HCT116 (cell line): ENCODE measurements at regions not wholly inside any gene's neighbourhood (a gene's known extent, or its start where the extent isn't known, plus 50 kb on each side); places are given as distances from the start of the nearest gene placed in this dataset.

Experiments
- ATAC-seq: fragments of 200-7000 bp; cut with Tn5 transposase; 2 replicates; pipeline ENCODE4 v1.9.1; 2020; ENCODE audit warnings: mild to moderate bottlenecking, moderate library complexity
- BruUV-seq: library from RNA; stranded (reverse); fragments of 400-500 nt; replicated peaks from 2 replicates; lab custom pipeline; 2021; lab: Mats Ljungman, UMichigan
- CTCF ChIA-PET: fragments of 300-600 bp; sonication (Branson Sonifier 250); formaldehyde crosslinking; loops from one replicate; lab custom pipeline; 2021; ENCODE audit warnings: antibody characterized with exemption; lab: Charles Lee
- POLR2A ChIA-PET: fragments of 300-600, 350-600 bp; sonication (Branson Sonifier 250); formaldehyde crosslinking; loops from one replicate; lab custom pipeline; 2021; ENCODE audit warnings: antibody characterized with exemption; lab: Charles Lee
- RAD21 ChIA-PET, 2 experiments: fragments of 300-600 bp; sonication (Branson Sonifier 250); formaldehyde crosslinking; loops; one replicate each; lab custom pipeline; 2023; ENCODE audit warnings: low total read pairs in 2 of 2; ENCODE audit not compliant: uncharacterized antibody in 2 of 2, unreplicated experiment in 2 of 2, low non-redundant PET in 1 of 2; lab: Charles Lee
- DNase-seq: peaks from one replicate; pipeline ENCODE4 v3.0.0-alpha.2; 2010; ENCODE audit warnings: low read depth, low spot score
- H2AFZ ChIP-seq: fragments of 200-600 bp; shearing (Covaris generic), sonication (generic); 2 replicates; pipeline ENCODE4 v1.6.1; 2017; ENCODE audit warnings: low read depth, mixed run types, mixed read lengths, antibody characterized with exemption, low read length; ENCODE audit not compliant: poor library complexity, severe bottlenecking
- H3K27ac ChIP-seq: 2 replicates; pipeline ENCODE4 v1.5.1; 2012; ENCODE audit warnings: low read depth, low read length
- H3K27me3 ChIP-seq: fragments of 200-600 bp; sonication (generic); 2 replicates; pipeline ENCODE4 v1.6.1; 2016; ENCODE audit warnings: mixed run types, low read length, mixed read lengths; ENCODE audit not compliant: insufficient read depth
- H3K36me3 ChIP-seq, 2 experiments: fragments of 200-500 bp in 1 of 2; fragments of 200-600 bp in 1 of 2; sonication (Bioruptor generic) in 1 of 2; sonication (generic) in 1 of 2; 2 replicates each; pipeline versions ENCODE4 v1.5.1 to v1.6.1; 2014 to 2016; ENCODE audit warnings: low read length in 2 of 2, inconsistent platforms in 1 of 2, mixed read lengths in 1 of 2, mixed run types in 1 of 2; ENCODE audit not compliant: insufficient read depth in 2 of 2, control insufficient read depth in 1 of 2
- H3K4me1 ChIP-seq, 2 experiments: fragments of 200-600 bp in 1 of 2; sonication (generic) in 1 of 2; 2 replicates each; pipeline versions ENCODE4 v1.5.1 to v1.6.1; 2012 to 2017; ENCODE audit warnings: low read length in 2 of 2, inconsistent platforms in 1 of 2, mild to moderate bottlenecking in 1 of 2, mixed read lengths in 1 of 2, mixed run types in 1 of 2, moderate library complexity in 1 of 2; ENCODE audit not compliant: insufficient read depth in 2 of 2, control insufficient read depth in 1 of 2
- H3K4me2 ChIP-seq: fragments of 200-600 bp; sonication (generic); 2 replicates; pipeline ENCODE4 v1.6.1; 2017; ENCODE audit warnings: mixed run types, low read length, mixed read lengths
- H3K4me3 ChIP-seq, 2 experiments: fragments of 200-600 bp in 1 of 2; sonication (generic) in 1 of 2; replicated peaks in 1 of 2; 2 replicates each; pipeline ENCODE4 v1.5.1; 2011 to 2016; ENCODE audit warnings: low read length in 2 of 2, control low read depth in 1 of 2, low read depth in 1 of 2, mild to moderate bottlenecking in 1 of 2, mixed read lengths in 1 of 2, mixed run types in 1 of 2
- H3K79me2 ChIP-seq: fragments of 200-600 bp; sonication (generic); 2 replicates; pipeline ENCODE4 v1.6.1; 2017; ENCODE audit warnings: mild to moderate bottlenecking, mixed run types, low read length, moderate library complexity, mixed read lengths; ENCODE audit not compliant: insufficient read depth
- H3K9ac ChIP-seq: fragments of 200-600 bp; sonication (generic); 2 replicates; pipeline ENCODE4 v1.6.1; 2016; ENCODE audit warnings: low read length, mixed read lengths
- H3K9me2 ChIP-seq: fragments of 200-600 bp; sonication (generic), shearing (Covaris generic); 2 replicates; pipeline ENCODE4 v1.6.1; 2017; ENCODE audit warnings: mixed run types, mild to moderate bottlenecking, moderate library complexity; ENCODE audit not compliant: insufficient read depth
- H3K9me3 ChIP-seq, 2 experiments: fragments of 200-500 bp in 1 of 2; fragments of 200-600 bp in 1 of 2; sonication (Bioruptor generic) in 1 of 2; sonication (generic) in 1 of 2; 2 replicates each; pipeline ENCODE4 v1.6.1; 2014 to 2017; ENCODE audit warnings: low read length in 2 of 2, mixed read lengths in 2 of 2, inconsistent platforms in 1 of 2, low read depth in 1 of 2, mild to moderate bottlenecking in 1 of 2, mixed run types in 1 of 2, moderate library complexity in 1 of 2; ENCODE audit not compliant: control insufficient read depth in 1 of 2, insufficient read depth in 1 of 2
- H4K20me1 ChIP-seq: fragments of 200-600 bp; sonication (generic), shearing (Covaris generic); 2 replicates; pipeline ENCODE4 v1.6.1; 2017; ENCODE audit warnings: mixed run types, mild to moderate bottlenecking, moderate library complexity; ENCODE audit not compliant: insufficient read depth
- CBX3 ChIP-seq: IDR thresholded peaks from 2 replicates; pipeline ENCODE4 v1.6.1; 2012; ENCODE audit warnings: low read depth
- CEBPB ChIP-seq: IDR thresholded peaks from 2 replicates; pipeline ENCODE4 v1.6.1; 2012; ENCODE audit warnings: low read depth
- EGR1 ChIP-seq: IDR thresholded peaks from 2 replicates; pipeline ENCODE4 v1.6.1; 2012; ENCODE audit warnings: low read depth
- ELF1 ChIP-seq: IDR thresholded peaks from 2 replicates; pipeline ENCODE4 v1.6.1; 2012; ENCODE audit warnings: low read depth, borderline replicate concordance
- EZH2phosphoT487 ChIP-seq: fragments of 200-600 bp; IDR thresholded peaks from 2 replicates; pipeline ENCODE4 v1.6.1; 2018; ENCODE audit warnings: antibody characterized with exemption, borderline replicate concordance
- FOSL1 ChIP-seq: IDR thresholded peaks from 2 replicates; pipeline ENCODE4 v1.6.1; 2012; ENCODE audit warnings: low read depth
- JUND ChIP-seq: IDR thresholded peaks from 2 replicates; pipeline ENCODE4 v1.6.1; 2012
- POLR2A ChIP-seq: IDR thresholded peaks from 2 replicates; pipeline ENCODE4 v1.7.0; 2011; ENCODE audit warnings: borderline replicate concordance; ENCODE audit not compliant: insufficient read depth, insufficient read length; ENCODE audit errors: extremely low read depth
- POLR2AphosphoS5 ChIP-seq: IDR thresholded peaks from 2 replicates; pipeline ENCODE4 v1.6.1; 2011; ENCODE audit warnings: mild to moderate bottlenecking, low read depth, low read length, moderate library complexity
- REST ChIP-seq: IDR thresholded peaks from 2 replicates; pipeline ENCODE4 v1.6.1; 2012; ENCODE audit warnings: low read depth
- SP1 ChIP-seq: IDR thresholded peaks from 2 replicates; pipeline ENCODE4 v1.6.1; 2012; ENCODE audit warnings: low read depth
- SRF ChIP-seq: IDR thresholded peaks from 2 replicates; pipeline ENCODE4 v1.6.1; 2012; ENCODE audit warnings: low read depth
- TCF7L2 ChIP-seq: IDR thresholded peaks from 2 replicates; pipeline ENCODE4 v1.7.0; 2011; ENCODE audit warnings: borderline replicate concordance, inconsistent platforms; ENCODE audit not compliant: insufficient read depth, insufficient read length; ENCODE audit errors: extremely low read depth
- YY1 ChIP-seq: IDR thresholded peaks from 2 replicates; pipeline ENCODE4 v1.6.1; 2011; ENCODE audit warnings: low read length, low read depth, moderate library complexity, mild to moderate bottlenecking; ENCODE audit not compliant: insufficient replicate concordance; ENCODE audit errors: extremely low read depth
- ZFX ChIP-seq: fragments of 450-650 bp; IDR thresholded peaks from 2 replicates; pipeline ENCODE4 v1.6.1; 2017
- intact Hi-C: fragments of 100-400 bp; cut with micrococcal nuclease; formaldehyde crosslinking; loops from 2 replicates; pipeline ENCODE4 v1.10.0; 2022
- TF ChIP-seq, protein P1 (sequence below), 3 experiments: fragments of 200-600 bp in 1 of 3; sonication (generic) in 1 of 3; IDR thresholded peaks in 2 of 3; conservative IDR thresholded peaks in 1 of 3; 2 replicates each; pipeline ENCODE4 v1.5.1; 2012 to 2017; ENCODE audit warnings: low read depth in 2 of 3, low read length in 2 of 3, antibody characterized with exemption in 1 of 3, borderline replicate concordance in 1 of 3, control low read depth in 1 of 3, mild to moderate bottlenecking in 1 of 3, mixed read lengths in 1 of 3, mixed run types in 1 of 3, moderate library complexity in 1 of 3; ENCODE audit not compliant: insufficient read depth in 1 of 3

DNA sequence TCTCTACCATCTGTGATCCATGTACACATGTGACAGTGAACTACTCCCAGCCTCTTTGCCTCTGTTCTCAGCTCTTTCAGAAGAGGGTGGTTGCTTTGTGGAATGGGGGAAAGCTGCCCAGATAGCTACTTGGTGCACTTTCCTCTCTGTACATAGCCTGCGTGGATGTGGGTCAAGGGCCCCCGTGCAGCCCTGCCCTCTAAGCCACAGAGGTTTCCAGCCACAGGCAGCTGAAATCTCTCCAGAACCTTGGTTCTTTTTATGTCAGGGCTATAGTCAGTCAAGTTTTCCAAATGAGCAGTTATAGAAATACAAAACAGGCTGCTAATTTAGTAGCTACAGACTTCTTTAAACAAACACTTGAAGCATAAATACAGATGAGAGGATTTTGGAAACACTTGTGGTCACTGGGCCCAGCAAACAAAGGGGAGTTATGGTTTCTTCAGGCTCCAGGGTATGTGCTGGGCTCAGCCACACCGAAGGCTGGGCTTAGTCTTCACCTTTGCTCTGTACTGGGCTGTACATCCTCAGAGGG lies 199.7 kb upstream of the ASIC2 start:
- Histone ChIP-seq H3K36me3 (no peaks in the 10 kb centered on the region), H3K4me1 (no peaks in the 10 kb centered on the region), H3K9me3 (peaks cover 0 to 4% of the 10 kb centered on the region in 2 experiments; a peak in 1 of 4 replicates), H3K9ac (no peak overlapping the region), H3K9me2 (no peaks in the 10 kb centered on the region), H3K79me2 (no peaks in the 10 kb centered on the region), H3K27ac (no peak overlapping the region), H3K4me2 (no peak overlapping the region), H3K27me3 (0 out of 2 replicates have a peak, but pooled peaks cover 2% of the 10 kb centered on the region), H2AFZ (no peak overlapping the region), H3K4me3 (no peak overlapping the region), H4K20me1 (no peaks in the 10 kb centered on the region)
- RAD21 ChIA-PET = no interaction called here
- DNase-seq (no peak), ATAC-seq (no peak)
- CTCF ChIA-PET = no interaction called here
- POLR2A ChIA-PET = no interaction called here
- no TSS peak for BruUV-seq
- TF ChIP-seq ZFX (no peak), CBX3 (no peak), JUND (no peak), EGR1 (no peak), EZH2phosphoT487 (no peak), POLR2A (no peak)
- intact Hi-C loops = no loop called here

DNA sequence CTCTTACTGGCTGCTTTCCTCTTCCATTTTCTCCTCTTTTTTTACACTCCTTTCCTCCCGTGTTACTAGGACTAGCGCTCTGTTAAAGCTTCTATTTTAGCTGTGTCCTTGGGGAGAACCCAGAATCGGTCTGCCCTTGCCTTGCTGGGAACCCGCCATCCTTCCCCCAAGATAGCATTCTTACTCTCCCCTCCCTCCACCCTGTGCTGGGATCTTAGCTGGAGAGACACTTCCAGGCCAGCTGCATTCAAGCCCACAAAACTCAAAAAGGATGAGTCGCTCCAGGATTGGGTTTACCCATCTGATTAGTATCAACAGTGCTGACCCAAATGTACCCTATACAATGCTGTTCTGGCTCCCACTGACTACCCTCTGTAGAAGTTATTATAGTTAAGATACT lies 200.5 kb upstream of the ASIC2 start:
- intact Hi-C loops = no loop called here
- BruUV-seq = no TSS peak
- no peaks in the 10 kb centered on the region for H3K79me2 ChIP-seq
- 0 out of 2 replicates have a peak, but pooled peaks cover 2% of the 10 kb centered on the region for H3K27me3 ChIP-seq
- no peak overlapping the region for H3K9ac ChIP-seq
- no peaks in the 10 kb centered on the region for H3K36me3 ChIP-seq
- RAD21 ChIA-PET = no interaction called here
- H3K27ac ChIP-seq = no peak overlapping the region
- peaks cover 0 to 4% of the 10 kb centered on the region in 2 experiments; a peak in 1 of 4 replicates for H3K9me3 ChIP-seq
- no peak overlapping the region for H3K4me2 ChIP-seq
- H3K9me2 ChIP-seq = no peaks in the 10 kb centered on the region
- DNase-seq = no peak
- no peak for ATAC-seq
- H3K4me3 ChIP-seq = no peak overlapping the region
- POLR2A ChIA-PET = no interaction called here
- H2AFZ ChIP-seq = no peak overlapping the region
- H4K20me1 ChIP-seq = no peaks in the 10 kb centered on the region
- CTCF ChIA-PET = no interaction called here
- no peaks in the 10 kb centered on the region for H3K4me1 ChIP-seq
- no peak for TF ChIP-seq SRF
- TF ChIP-seq SP1 = no peak
- TF ChIP-seq TCF7L2 = no peak
- no peak for TF ChIP-seq YY1
- no peak for TF ChIP-seq POLR2AphosphoS5
- TF ChIP-seq REST = no peak
- no peak for TF ChIP-seq CEBPB
- TF ChIP-seq POLR2A = no peak
- TF ChIP-seq FOSL1 = no peak
- no peak for TF ChIP-seq ELF1
- no peak for TF ChIP-seq EZH2phosphoT487
- TF ChIP-seq, protein P1, sequence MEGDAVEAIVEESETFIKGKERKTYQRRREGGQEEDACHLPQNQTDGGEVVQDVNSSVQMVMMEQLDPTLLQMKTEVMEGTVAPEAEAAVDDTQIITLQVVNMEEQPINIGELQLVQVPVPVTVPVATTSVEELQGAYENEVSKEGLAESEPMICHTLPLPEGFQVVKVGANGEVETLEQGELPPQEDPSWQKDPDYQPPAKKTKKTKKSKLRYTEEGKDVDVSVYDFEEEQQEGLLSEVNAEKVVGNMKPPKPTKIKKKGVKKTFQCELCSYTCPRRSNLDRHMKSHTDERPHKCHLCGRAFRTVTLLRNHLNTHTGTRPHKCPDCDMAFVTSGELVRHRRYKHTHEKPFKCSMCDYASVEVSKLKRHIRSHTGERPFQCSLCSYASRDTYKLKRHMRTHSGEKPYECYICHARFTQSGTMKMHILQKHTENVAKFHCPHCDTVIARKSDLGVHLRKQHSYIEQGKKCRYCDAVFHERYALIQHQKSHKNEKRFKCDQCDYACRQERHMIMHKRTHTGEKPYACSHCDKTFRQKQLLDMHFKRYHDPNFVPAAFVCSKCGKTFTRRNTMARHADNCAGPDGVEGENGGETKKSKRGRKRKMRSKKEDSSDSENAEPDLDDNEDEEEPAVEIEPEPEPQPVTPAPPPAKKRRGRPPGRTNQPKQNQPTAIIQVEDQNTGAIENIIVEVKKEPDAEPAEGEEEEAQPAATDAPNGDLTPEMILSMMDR (IDR thresholded peaks at IDR 0.05 in 2 of 3, conservative IDR thresholded peaks at IDR 0.05 in 1 of 3; ENCODE audit: borderline replicate concordance in 1 of 3, insufficient read depth in 1 of 3, low read depth in 2 of 3, low read length in 2 of 3) = no peak
